ENCODE measurements at regions not wholly inside any gene's neighbourhood (a gene's known extent, or its start where the extent isn't known, plus 50 kb on each side); places are given as distances from the start of the nearest gene placed in this dataset.

GRCh38 chr11:131178596-131178995 lies 191.8 kb upstream of the NTM start:
- no peaks in the 10 kb centered on the region for H3K36me3 ChIP-seq
- TF ChIP-seq POLR2AphosphoS5 (IDR thresholded peaks at IDR 0.05) (no peak), POLR2A (IDR thresholded peaks at IDR 0.05) (no peak), CTCF (IDR thresholded peaks at IDR 0.05) (no peak)
- DNase-seq (ENCODE audit: low spot score in 2 of 2) = no peak
- H3K9me3 ChIP-seq = no peaks in the 10 kb centered on the region
- no peaks in the 10 kb centered on the region for H3K27me3 ChIP-seq
- H3K27ac ChIP-seq = no peak overlapping the region
- H3K4me3 ChIP-seq = no peak overlapping the region
- intact Hi-C loops (cut with DNase I; ENCODE audit: low total_unique reads) = no loop called here
- H3K4me1 ChIP-seq = no peaks in the 10 kb centered on the region

GRCh38 chr11:131179836-131180235 lies 190.6 kb upstream of the NTM start:
- TF ChIP-seq CTCF (IDR thresholded peaks at IDR 0.05) = no peak
- TF ChIP-seq POLR2A (IDR thresholded peaks at IDR 0.05) = no peak
- TF ChIP-seq POLR2AphosphoS5 (IDR thresholded peaks at IDR 0.05) = no peak

GRCh38 chr11:131185915-131186314 lies 184.5 kb upstream of the NTM start:
- no peak overlapping the region for H3K27ac ChIP-seq
- intact Hi-C loops (cut with DNase I; ENCODE audit: low total_unique reads) = no loop called here
- no peaks in the 10 kb centered on the region for H3K9me3 ChIP-seq
- no peaks in the 10 kb centered on the region for H3K4me1 ChIP-seq
- no peaks in the 10 kb centered on the region for H3K27me3 ChIP-seq
- no peaks in the 10 kb centered on the region for H3K36me3 ChIP-seq
- TF ChIP-seq POLR2AphosphoS5 (IDR thresholded peaks at IDR 0.05) (no peak), CTCF (IDR thresholded peaks at IDR 0.05) (no peak)
- H3K4me3 ChIP-seq = no peak overlapping the region
- no peak for DNase-seq (ENCODE audit: low spot score in 2 of 2)

More at GRCh38 chr11:131179836-131180235, 190.6 kb upstream of the NTM start:
- intact Hi-C loops (cut with DNase I; ENCODE audit: low total_unique reads) = no loop called here
- Histone ChIP-seq H3K4me3 (no peak overlapping the region), H3K9me3 (no peaks in the 10 kb centered on the region), H3K36me3 (no peaks in the 10 kb centered on the region), H3K27me3 (no peaks in the 10 kb centered on the region), H3K27ac (no peak overlapping the region), H3K4me1 (no peaks in the 10 kb centered on the region)
- no peak for DNase-seq (ENCODE audit: low spot score in 2 of 2)

GRCh38 chr11:131186629-131187101 lies 183.8 kb upstream of the NTM start:
- Histone ChIP-seq H3K27ac (no peak overlapping the region), H3K4me1 (no peaks in the 10 kb centered on the region), H3K36me3 (no peaks in the 10 kb centered on the region), H3K4me3 (no peak overlapping the region), H3K9me3 (no peaks in the 10 kb centered on the region), H3K27me3 (no peaks in the 10 kb centered on the region)
- TF ChIP-seq POLR2A (IDR thresholded peaks at IDR 0.05) (no peak), CTCF (IDR thresholded peaks at IDR 0.05) (no peak), POLR2AphosphoS5 (IDR thresholded peaks at IDR 0.05) (no peak)
- intact Hi-C loops (cut with DNase I; ENCODE audit: low total_unique reads) = no loop called here
- no peak for DNase-seq (ENCODE audit: low spot score in 2 of 2)

- no peaks in the 10 kb centered on the region for H3K27me3 ChIP-seq
- H3K4me3 ChIP-seq = no peak overlapping the region
- no peak for DNase-seq (ENCODE audit: low spot score in 2 of 2)
- no peaks in the 10 kb centered on the region for H3K9me3 ChIP-seq
- no peaks in the 10 kb centered on the region for H3K4me1 ChIP-seq
- TF ChIP-seq POLR2A (IDR thresholded peaks at IDR 0.05) = no peak
- no peak for TF ChIP-seq POLR2AphosphoS5 (IDR thresholded peaks at IDR 0.05)
- no peak for TF ChIP-seq CTCF (IDR thresholded peaks at IDR 0.05)
- intact Hi-C loops (cut with DNase I; ENCODE audit: low total_unique reads) = no loop called here
- H3K36me3 ChIP-seq = no peaks in the 10 kb centered on the region
- no peak overlapping the region for H3K27ac ChIP-seq
These were observed 180.0 kb upstream of the NTM start for GRCh38 chr11:131190446-131190845.
